ENCODE measurements at regions not wholly inside any gene's neighbourhood (a gene's known extent, or its start where the extent isn't known, plus 50 kb on each side); places are given as distances from the start of the nearest gene placed in this dataset.

GRCh38 chr2:126510356-126510755 lies 145.6 kb upstream of the GYPC start:
- TF ChIP-seq CTCF (IDR thresholded peaks at IDR 0.05; ENCODE audit: borderline replicate concordance, extremely low read depth, insufficient read depth), result no peak
- H3K36me3 ChIP-seq (ENCODE audit: control insufficient read depth in 2 of 3, insufficient read depth in 3 of 3, low read length in 3 of 3), result no peaks in the 10 kb centered on the region
- no peak overlapping the region for H3K4me3 ChIP-seq (ENCODE audit: low read length in 3 of 3)
- H3K9me3 ChIP-seq (ENCODE audit: control insufficient read depth in 2 of 3, insufficient read depth in 1 of 3, low read length in 3 of 3), result no peaks in the 10 kb centered on the region
- H3K27ac ChIP-seq (ENCODE audit: low read depth in 2 of 2, low read length in 2 of 2), result no peak overlapping the region
- no peaks in the 10 kb centered on the region for H3K4me1 ChIP-seq (ENCODE audit: control insufficient read depth in 2 of 3, insufficient read depth in 2 of 3, low read depth in 1 of 3, low read length in 3 of 3)
- no peak overlapping the region for H3K9ac ChIP-seq (ENCODE audit: low read length in 3 of 3)
- intact Hi-C loops (cut with DNase I), result no loop called here
- DNase-seq (peak in 1 of 5 donors; percentile 45), FAIRE-seq (no peak)
- H3K27me3 ChIP-seq (ENCODE audit: control insufficient read depth, insufficient read depth, low read length), result no peaks in the 10 kb centered on the region

DNA sequence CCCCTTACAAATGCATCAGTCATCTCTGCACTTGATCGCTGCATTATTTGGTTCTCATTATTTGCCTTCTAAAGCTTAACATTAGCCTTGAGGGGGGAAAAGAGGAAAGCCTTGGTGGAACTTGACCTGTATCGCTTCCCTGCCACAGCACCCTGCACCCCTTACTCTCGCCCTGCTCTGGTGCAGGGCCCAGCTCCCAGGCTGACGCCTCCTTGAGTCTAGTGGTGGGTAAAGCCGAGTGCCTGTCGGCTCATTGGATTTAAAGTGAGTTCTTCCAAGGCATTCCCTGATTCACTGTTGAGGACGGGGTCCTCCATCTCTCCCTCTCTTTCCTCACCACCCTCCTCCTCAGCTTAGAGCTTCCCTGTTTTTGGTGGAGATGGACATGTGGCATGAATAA lies 145.0 kb upstream of the GYPC start:
- Histone ChIP-seq H3K4me1 (ENCODE audit: control insufficient read depth in 2 of 3, insufficient read depth in 2 of 3, low read depth in 1 of 3, low read length in 3 of 3) (no peaks in the 10 kb centered on the region), H3K27ac (ENCODE audit: low read depth in 2 of 2, low read length in 2 of 2) (no peak overlapping the region), H3K4me3 (ENCODE audit: low read length in 3 of 3) (no peak overlapping the region), H3K27me3 (ENCODE audit: control insufficient read depth, insufficient read depth, low read length) (no peaks in the 10 kb centered on the region), H3K9ac (ENCODE audit: low read length in 3 of 3) (no peak overlapping the region), H3K36me3 (ENCODE audit: control insufficient read depth in 2 of 3, insufficient read depth in 3 of 3, low read length in 3 of 3) (no peaks in the 10 kb centered on the region), H3K9me3 (ENCODE audit: control insufficient read depth in 2 of 3, insufficient read depth in 1 of 3, low read length in 3 of 3) (no peaks in the 10 kb centered on the region)
- TF ChIP-seq CTCF (IDR thresholded peaks at IDR 0.05; ENCODE audit: borderline replicate concordance, extremely low read depth, insufficient read depth), result no peak
- FAIRE-seq, result no peak
- intact Hi-C loops (cut with DNase I), result no loop called here
- no peak for DNase-seq

DNA sequence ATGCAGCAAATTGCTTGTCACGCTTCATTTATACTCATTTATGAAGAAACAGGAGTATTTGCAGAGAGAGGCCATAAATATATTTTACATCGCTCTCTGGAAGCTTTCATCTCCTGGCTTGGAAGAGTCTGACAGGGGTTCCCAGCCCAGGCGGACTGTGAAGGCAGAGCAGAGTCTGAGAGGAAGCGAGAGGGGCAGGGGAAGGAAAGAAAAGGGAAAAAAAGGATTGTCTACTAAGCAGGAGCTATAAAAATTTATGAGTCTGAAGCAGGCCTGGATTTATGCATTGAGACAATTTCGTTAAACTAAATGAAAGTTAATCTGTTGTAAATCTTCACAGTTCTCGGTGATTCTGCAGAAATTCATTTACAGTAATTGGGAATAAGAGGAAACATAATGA lies 143.9 kb upstream of the GYPC start:
- intact Hi-C loops (cut with DNase I), result no loop called here
- Histone ChIP-seq H3K9ac (ENCODE audit: low read length in 3 of 3) (no peak overlapping the region), H3K4me3 (ENCODE audit: low read length in 3 of 3) (no peak overlapping the region), H3K9me3 (ENCODE audit: control insufficient read depth in 2 of 3, insufficient read depth in 1 of 3, low read length in 3 of 3) (no peaks in the 10 kb centered on the region), H3K36me3 (ENCODE audit: control insufficient read depth in 2 of 3, insufficient read depth in 3 of 3, low read length in 3 of 3) (no peaks in the 10 kb centered on the region), H3K27me3 (ENCODE audit: control insufficient read depth, insufficient read depth, low read length) (no peaks in the 10 kb centered on the region), H3K4me1 (ENCODE audit: control insufficient read depth in 2 of 3, insufficient read depth in 2 of 3, low read depth in 1 of 3, low read length in 3 of 3) (no peaks in the 10 kb centered on the region), H3K27ac (ENCODE audit: low read depth in 2 of 2, low read length in 2 of 2) (no peak overlapping the region)
- DNase-seq, result peak in 3 of 5 donors; percentile 46 to 77 (median 74)
- FAIRE-seq, result no peak
- no peak for TF ChIP-seq CTCF (IDR thresholded peaks at IDR 0.05; ENCODE audit: borderline replicate concordance, extremely low read depth, insufficient read depth)

DNA sequence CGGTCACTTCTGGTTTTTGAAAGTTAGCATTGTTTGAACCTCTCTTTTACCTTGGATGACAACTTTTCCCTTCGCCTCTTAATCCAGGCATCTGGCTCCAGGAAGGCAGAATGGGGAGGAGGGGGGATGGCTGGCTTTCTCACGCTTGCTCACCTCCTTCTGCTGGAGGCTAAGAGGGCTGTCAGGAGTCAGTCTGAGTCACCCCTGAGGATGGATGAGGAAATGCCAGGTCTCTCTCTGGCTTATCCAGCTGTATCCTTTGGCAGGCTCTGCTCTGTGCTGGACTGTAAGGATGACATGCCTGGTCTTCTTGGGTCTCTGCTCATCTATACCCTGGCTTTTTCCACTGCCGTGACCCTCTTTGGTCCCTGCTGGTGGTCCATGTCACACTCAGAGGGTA lies 142.9 kb upstream of the GYPC start:
- peak in 1 of 5 donors; percentile 8 for DNase-seq
- Histone ChIP-seq H3K9ac (ENCODE audit: low read length in 3 of 3) (no peak overlapping the region), H3K27me3 (ENCODE audit: control insufficient read depth, insufficient read depth, low read length) (no peaks in the 10 kb centered on the region), H3K9me3 (ENCODE audit: control insufficient read depth in 2 of 3, insufficient read depth in 1 of 3, low read length in 3 of 3) (no peaks in the 10 kb centered on the region), H3K4me3 (ENCODE audit: low read length in 3 of 3) (no peak overlapping the region), H3K36me3 (ENCODE audit: control insufficient read depth in 2 of 3, insufficient read depth in 3 of 3, low read length in 3 of 3) (no peaks in the 10 kb centered on the region), H3K27ac (ENCODE audit: low read depth in 2 of 2, low read length in 2 of 2) (no peak overlapping the region), H3K4me1 (ENCODE audit: control insufficient read depth in 2 of 3, insufficient read depth in 2 of 3, low read depth in 1 of 3, low read length in 3 of 3) (no peaks in the 10 kb centered on the region)
- TF ChIP-seq CTCF (IDR thresholded peaks at IDR 0.05; ENCODE audit: borderline replicate concordance, extremely low read depth, insufficient read depth), result no peak
- intact Hi-C loops (cut with DNase I), result no loop called here
- FAIRE-seq, result no peak
